GM18519 (cell line): ENCODE measurements at regions not wholly inside any gene's neighbourhood (a gene's known extent, or its start where the extent isn't known, plus 50 kb on each side); places are given as distances from the start of the nearest gene placed in this dataset.

Experiments
- ATAC-seq: cut with Tn5 transposase; IDR thresholded peaks from one replicate; pipeline ENCODE4 v1.9.1; 2021; ENCODE audit warnings: mild to moderate bottlenecking, moderate library complexity; ENCODE audit not compliant: unreplicated experiment, low FRiP score

DNA sequence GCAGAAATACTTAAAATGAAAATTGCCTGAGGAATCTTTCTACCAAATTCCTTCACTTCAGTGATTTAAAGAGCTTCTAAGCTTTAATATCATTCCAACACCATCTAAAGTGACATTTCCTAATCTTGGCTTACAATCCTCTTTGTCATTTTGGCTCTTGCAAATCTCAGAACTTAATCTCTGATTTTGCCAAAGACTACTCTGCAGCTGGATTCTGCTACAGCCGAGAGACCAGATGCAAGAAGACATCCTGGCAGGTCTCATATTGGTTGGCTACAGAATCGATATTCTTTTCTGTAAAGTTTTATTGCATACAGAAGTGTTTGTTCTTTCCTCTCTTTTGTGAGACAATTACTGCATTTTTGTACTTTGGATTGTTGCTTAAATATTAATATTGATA is 716.5 kb upstream of the LRATD1 start:
- no peak for ATAC-seq

DNA sequence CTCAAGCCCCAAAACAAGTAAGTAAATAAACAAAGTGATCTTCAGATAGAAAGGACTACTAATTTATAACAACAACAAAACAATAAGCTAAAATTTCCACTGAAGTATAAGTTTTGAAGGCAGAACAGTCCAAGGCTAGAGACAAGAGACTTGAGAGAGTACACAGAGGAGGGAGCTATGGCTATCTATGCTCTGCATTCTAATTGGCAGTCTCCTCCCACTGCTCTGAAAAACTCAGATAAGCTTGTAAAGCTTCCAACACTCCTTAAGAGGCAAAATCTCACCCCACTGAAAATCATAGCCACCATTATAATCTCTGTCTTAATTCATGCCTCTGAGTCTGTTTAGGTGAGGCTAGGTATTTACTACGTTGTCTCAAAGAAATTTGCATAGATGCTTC is 714.6 kb upstream of the LRATD1 start:
- ATAC-seq, result no peak

DNA sequence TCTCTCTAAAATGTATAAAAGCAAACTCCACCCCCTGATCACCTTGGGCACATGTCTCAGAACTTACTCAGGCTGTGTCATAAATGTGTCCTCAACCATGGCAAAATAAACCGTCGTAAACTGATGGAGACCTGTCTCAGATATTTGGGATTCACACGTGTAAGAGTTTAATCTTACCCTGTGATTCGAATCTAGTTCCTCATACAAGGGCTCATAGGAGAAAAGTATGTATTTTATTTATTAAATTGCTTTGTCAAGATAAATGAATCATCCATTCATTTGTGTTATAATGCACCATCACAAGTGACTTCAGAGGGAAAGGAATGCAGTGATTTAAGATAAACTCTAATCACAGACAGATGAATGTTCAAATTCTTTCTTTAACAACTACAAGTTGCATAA is 712.5 kb upstream of the LRATD1 start:
- ATAC-seq, result no peak

DNA sequence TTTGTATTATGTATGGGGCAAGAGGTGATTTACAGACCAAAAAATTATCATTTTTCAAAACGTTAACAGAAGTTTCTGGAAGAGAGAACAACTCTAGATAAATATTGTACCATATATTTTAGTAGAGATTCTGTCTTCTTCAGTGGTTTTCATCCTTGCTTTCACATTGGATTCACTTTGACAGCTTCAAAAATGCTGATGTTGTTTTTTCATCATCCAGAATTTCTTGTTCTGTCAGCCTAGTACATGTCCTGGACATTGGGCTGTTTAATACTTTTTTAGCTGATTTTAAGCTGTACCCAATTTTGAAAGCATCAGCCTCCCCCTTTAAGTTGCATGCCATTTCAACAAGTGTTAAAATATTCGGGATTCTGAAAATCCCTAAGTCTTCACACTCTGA is 711.3 kb upstream of the LRATD1 start:
- ATAC-seq, result no peak

DNA sequence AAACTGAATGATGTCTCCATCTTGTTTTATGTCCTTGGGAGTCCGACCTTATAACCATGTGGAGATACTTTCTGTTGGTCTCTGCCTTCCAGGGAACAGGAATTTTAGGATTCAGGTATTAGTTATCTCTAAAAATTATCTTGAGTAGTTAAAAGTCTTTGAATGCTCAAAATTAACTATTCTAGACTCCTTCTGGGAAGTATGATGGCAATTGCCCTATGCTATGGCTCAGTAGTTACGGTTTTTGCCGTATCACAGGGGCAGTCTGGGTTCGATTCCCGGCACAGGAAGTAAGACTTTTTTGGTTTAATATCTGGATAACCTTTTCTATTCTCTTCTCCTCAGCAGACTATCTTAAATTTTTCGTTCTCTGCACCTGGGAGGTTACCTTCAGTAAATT is 708.7 kb upstream of the LRATD1 start:
- ATAC-seq, result no peak

DNA sequence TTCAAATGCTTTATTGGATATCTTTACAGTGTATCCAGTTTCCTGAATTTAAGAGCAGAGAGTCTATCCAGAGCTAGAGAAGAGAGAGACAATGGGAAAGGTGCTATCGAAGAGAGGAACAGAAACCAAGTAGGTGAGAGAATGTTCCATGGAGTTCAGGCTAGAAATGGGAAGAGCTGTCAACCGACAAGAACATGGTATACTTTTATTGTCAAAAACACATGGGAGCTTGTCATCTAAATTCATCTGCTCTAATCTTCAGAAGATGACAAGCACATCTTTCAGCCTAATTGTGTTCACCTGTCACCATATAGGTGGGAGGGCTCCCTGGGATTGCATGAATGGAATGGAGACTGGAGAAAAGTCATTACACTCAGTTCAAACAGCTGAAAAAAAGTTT is 690.4 kb upstream of the LRATD1 start:
- no peak for ATAC-seq

DNA sequence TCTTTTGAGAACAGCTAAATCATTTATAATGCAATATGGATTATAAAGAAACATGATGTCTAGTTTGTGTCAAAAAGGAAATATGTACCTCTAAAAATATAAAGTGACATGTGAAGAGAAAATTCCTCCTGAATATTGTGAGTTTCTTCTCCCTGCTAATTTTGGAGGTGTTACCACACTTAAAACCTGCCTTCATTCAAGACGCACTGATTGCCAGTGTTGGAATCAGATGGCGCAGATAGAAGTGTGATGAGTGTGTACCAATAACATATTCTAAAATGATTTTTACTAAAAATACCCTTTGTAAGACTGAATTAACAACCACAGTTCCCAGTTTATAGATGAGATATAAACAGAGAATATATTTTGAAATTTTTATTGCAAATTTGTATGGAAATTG is 681.8 kb upstream of the LRATD1 start:
- ATAC-seq, result no peak

DNA sequence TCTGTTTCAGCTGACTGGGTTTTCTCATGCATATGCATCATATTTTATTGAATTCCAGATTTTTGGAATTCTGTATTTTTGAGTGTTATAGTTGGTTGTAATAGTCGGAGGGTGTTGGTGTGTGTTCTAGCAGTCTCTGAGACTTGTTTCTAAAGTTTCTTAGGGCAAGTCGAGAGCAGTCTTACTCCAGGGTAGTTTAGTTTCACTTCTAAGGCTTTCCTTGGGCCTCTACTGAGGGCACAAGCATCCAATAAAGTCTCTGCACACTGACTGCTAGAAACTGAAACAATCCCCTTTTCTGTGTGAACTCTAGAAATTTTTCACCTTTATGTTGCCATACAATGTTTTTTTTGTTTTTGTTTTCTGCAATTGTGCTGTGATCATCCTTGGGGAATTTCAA is 663.7 kb upstream of the LRATD1 start:
- ATAC-seq, result no peak

DNA sequence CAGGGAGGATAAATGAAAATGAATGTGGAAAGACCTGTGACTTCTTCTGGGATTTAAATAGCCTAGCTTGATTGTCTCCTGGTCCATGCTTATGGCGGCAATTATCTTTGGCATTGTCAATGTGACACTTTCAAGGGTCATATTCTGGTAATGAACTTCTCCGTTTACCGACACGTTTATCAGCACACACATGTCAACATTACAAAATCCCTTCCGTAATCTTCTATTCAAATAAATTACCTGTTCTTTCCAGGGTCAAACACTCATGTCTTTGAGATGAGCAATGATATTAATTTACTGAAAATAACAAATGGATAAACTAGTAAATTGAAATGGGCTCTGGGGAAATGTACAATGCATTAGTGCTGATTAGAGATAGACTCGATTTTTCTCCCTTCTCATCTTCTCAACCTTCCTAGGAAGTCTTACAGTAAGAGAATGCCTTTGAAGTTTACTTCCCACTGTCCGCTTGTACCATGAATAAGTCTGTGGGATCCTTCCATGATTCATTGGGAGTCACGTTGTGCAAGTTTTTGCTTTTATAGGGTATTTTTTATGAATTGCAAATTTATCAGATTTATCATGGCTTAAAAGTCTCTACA is 646.3 kb upstream of the LRATD1 start:
- no peak for ATAC-seq

DNA sequence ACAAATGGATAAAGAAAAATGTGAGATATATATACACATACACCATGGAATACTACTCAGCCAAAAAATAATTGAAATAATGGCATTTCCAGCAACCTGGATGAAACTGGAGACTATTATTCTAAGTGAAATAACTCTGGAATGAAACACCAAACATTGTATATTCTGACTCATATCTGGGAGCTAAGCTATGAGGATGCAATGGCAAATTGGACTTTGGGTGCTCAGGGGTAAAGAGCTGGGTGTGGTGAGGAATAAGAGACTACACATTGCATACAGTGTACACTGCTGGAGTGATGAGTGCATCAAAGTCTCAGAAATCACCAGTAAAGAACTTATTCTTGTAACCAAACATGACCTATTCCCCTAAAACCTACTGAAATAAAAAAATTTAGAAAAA is 636.0 kb upstream of the LRATD1 start:
- ATAC-seq, result no peak

DNA sequence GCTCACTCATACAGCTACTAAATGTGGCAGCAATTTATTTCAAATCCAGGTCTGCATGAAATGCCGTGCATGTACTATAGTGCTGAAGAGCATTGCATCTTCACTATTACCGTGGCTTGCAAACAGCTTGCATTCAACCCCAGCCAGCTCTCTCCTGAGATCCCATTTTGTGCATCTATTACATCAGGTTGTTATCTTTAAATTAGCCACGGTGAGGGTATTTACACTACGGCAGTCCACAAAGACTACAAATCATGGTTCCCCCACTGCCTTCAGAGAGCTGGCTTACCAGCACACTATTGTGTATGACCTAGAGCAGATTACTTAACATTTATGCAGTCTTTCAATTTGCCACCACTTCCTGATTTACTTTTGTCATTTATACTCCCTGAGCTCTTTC is 621.3 kb upstream of the LRATD1 start:
- no peak for ATAC-seq

DNA sequence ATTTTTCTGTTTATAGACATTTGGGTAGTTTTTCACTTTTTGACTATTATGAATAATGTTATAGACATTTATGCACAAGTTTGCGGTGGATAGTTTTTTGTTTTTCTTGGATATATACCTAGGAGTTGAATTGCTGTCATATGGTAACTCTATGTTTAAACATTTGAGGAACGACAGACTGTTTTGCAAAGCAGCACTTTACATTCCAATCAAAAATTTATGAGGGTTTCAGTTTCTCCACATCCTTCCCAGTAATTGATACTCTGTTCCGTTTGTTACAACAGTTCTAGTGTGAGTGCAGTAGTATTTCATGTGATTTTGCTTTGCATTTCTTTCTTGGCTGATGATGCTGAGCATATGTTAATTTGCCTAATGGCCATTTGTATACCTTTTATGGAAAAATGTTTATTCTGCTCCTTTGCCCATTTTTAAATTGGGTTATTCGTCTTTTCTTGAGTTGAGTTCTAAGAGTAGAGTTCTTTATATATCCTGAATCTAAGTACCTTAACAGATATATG is 617.3 kb upstream of the LRATD1 start:
- no peak for ATAC-seq

DNA sequence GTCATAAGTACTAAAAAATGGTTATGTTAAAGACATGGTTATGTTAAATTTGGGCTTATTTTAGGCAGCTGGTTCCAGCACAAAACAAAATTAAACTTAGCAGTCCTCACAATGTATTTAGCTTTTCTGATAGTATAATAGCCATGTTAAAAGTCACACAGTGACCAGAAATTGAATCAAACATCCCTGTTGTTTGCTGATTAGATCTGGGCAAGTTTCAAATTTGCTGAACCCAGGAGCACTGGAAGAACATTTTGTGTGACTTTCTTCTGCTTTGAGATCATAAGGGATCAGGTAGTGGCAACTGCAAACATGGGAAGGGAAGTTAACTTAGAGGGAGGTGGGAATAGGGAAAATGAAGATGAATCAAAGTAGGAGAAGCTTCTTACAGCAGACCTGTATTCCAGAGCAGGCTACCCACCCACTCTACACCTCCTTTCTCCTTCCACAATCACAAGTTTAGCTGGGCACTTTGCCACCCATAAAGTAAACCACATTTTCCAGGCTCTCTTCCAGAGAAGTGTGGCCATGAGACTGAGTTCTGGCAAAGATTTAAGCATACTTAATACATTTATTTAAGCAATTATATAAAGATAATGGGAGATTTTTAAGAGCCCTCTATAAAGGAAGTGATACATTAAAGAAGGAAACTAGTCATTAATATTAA is 616.1 kb upstream of the LRATD1 start:
- ATAC-seq, result no peak

DNA sequence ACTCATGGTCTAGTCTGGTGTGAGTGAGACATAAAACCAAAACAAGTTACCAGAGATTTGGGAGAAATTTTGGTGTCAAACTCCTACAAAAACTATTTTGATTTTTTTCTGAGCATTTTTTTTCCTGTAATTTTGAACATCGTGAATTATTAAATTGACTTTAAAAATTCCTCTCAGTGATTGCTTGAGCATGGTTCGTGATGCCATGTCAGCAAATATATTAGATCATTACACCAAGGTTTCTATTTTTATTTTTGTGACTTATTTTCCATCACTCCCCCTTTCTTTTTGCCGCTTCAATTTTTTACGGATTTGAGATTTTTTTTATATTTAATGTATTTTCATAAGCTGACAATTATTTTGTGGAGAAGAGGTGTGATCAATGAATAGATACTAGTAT is 613.9 kb upstream of the LRATD1 start:
- no peak for ATAC-seq

DNA sequence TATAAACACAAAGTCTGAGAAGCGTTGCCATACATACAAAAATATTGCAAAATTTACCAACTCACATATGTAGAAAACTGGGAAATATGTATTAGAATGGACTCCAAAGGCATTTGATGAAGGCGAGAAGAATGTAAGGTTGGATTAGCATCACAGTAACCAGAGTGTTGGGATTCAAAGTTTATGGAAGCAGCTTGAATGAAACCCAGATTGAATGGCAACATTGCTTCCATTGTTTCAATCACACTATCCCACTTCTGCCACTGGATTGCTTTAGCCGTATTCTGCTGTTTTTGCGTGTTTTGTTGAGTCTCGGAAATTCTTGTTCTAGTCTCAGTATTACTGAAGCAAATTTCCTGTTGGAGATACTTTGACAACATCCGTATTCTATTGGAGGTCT is 609.0 kb upstream of the LRATD1 start:
- no peak for ATAC-seq

DNA sequence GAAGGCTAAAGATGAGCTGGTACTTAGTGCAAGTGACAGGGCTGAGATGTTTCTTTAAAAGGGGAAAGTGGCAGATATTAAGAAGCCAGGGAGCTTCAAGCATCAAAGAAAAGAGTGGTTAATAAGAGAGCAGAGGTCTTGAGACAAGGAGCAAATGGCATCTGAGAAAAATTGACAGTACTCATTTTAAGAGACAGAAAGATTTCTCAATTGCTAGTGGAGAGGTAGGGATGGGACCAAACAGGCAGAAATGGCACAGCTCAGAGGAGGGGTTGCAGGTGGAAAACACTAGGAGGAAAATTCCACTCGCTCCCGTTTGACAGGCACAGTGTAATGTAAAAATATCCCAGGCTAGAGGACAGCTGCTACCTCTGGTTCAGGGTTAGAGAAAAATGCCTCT is 593.4 kb upstream of the LRATD1 start:
- ATAC-seq, result no peak

DNA sequence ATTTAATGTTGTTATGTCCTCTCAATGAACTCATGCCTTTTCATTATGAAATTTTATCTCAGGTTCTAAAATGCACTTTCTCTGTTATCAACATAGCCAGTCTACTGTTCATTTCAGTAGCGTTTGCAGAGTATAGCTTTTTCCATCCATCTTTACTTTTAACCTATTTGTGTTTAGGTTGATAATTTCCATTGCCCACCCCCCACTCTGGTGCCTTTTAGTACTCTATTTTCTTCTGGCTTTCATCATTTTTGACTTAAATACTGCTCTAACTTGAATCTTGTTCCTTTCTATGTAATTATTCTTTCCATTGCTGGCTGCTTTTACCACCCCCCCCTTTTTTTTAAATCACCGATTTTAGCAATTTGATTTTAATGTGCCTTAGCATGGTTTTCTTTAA is 585.0 kb upstream of the LRATD1 start:
- no peak for ATAC-seq

DNA sequence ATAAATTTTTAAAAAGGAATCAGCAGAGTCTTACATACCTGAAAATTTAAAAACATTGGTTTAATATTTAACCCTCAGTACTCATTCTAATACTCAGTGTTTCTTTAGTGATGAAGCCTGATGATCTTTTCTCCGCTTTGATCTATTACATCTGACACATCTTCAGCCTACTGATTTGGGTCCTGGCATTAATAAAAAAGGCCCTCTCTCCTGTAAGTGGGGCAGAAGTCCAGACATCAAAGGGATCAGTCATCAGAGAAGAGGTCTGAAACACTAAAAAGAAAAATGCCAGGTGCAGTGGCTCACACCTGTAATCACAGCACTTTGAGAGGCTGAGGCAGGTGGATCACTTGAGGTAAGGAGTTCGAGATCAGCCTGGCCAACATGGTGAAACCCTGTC is 581.1 kb upstream of the LRATD1 start:
- ATAC-seq, result no peak

DNA sequence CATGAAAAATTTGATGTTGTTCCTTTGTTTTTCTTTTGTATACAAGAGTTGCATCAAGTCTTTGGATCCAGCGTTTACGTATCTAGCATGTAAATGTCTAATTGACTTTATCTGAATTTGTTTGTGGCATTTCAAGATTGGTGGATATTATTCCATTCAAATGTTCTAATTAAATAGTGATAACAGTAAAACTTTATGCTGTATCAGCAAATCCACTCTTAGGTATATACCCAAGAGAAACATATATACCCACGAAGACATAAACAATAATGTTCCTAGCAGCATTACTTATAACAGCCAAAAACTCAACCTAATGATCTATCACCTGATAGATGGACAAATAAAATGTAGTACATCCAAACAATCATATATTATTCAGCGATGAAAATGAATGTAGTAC is 579.4 kb upstream of the LRATD1 start:
- ATAC-seq, result no peak

DNA sequence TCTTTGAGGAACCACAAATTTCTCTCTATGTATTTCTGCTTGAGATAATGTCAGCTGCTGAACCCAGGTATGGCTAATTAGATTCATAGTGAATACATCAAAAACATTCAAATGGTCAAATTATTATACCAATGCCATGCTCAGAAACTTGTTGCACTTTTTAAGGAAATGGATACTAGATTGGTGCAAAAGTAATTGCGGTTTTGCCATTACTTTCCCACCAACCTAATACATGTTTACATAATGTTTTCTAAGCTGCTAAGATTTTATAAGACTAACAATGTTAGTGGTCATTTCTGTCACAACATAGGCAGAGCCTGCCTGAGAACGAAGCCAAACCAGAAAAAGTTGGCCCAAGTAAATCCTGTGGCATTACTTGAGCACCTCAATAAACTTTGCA is 568.2 kb upstream of the LRATD1 start:
- no peak for ATAC-seq

DNA sequence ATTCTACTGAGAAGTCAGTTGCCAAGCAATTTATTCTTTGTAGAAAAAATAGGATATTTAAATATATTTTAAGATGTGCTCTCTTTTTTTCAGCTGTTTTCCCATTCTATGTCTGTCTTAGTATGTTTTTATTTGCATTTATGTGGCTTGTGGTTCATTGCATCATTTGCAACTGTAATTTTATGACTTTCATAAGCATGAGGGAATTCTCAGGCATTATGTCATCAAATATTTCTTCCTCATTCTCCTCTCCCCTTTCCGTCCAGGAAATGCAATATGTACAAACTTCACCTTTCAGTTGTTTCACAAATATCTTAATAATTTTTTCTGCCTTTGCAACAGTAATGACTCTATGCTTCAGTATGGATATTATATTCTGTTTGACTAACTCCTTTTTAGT is 560.2 kb upstream of the LRATD1 start:
- ATAC-seq, result no peak

DNA sequence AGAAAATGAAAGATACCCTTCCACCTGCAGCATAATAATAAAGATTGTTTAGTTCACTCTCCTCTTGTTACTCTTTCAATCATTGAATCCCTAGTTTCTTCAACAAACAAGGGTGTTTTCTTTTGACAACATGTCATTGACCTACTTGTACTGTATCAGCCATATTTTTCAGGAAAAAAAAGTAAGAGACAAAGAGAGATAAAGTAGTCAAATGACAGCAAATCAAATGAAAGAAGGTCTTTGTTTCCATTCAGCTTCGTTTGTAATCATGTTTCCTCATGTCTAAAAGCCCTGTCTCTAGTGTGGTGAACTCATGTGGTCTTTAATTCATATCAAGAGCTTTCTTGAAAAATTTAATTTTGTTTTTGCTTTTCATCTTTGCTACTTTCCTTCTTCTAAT is 557.8 kb upstream of the LRATD1 start:
- no peak for ATAC-seq

DNA sequence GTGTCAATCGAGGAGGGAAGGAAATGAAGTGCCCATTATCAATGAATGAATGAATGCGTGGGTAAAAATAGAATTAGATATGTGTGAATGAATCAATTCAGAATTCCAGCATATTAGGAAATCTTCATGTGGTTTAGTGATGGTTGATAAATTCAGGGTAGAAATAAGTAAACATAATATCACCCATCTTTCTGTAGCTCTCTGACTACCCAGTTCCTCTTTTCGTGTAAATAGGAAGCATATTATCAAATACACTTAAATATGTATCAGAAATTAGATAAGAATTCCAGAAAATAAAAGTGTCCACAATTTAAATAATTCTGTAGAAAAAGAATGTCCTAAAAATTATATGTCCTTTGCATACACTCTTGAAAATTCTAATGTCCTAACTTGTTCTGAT is 552.9 kb upstream of the LRATD1 start:
- ATAC-seq, result no peak
